ENCODE measurements at regions not wholly inside any gene's neighbourhood (a gene's known extent, or its start where the extent isn't known, plus 50 kb on each side); places are given as distances from the start of the nearest gene placed in this dataset.

DNA sequence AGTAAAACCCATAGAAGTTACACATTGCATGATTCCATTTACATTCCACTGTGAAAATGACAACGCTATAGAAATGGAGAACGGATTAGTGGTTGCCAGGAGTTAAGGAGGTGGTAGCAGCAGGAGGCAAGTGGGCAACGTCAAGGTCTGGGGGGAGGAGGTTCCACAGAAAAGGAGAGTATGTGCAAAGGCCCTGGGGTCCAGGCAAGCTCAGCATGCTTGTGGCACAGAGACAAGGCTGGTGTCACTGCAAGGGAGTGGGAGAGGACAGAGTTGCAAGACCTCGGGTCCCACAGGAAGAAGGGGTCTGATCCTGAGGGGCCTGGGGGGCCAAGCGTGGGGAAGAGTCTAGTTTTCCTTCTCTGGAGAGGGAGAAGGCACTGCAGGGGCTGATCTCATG is 240.8 kb downstream of the MN1 start:
- no peak for TF ChIP-seq EZH2 (IDR thresholded peaks at IDR 0.05; ENCODE audit: borderline replicate concordance, low read length)
- TF ChIP-seq, protein P1, sequence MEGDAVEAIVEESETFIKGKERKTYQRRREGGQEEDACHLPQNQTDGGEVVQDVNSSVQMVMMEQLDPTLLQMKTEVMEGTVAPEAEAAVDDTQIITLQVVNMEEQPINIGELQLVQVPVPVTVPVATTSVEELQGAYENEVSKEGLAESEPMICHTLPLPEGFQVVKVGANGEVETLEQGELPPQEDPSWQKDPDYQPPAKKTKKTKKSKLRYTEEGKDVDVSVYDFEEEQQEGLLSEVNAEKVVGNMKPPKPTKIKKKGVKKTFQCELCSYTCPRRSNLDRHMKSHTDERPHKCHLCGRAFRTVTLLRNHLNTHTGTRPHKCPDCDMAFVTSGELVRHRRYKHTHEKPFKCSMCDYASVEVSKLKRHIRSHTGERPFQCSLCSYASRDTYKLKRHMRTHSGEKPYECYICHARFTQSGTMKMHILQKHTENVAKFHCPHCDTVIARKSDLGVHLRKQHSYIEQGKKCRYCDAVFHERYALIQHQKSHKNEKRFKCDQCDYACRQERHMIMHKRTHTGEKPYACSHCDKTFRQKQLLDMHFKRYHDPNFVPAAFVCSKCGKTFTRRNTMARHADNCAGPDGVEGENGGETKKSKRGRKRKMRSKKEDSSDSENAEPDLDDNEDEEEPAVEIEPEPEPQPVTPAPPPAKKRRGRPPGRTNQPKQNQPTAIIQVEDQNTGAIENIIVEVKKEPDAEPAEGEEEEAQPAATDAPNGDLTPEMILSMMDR (IDR thresholded peaks at IDR 0.05; ENCODE audit: low read length), result no peak

Measured in OCI-LY1 (cell line).